ENCODE measurements at regions not wholly inside any gene's neighbourhood (a gene's known extent, or its start where the extent isn't known, plus 50 kb on each side); places are given as distances from the start of the nearest gene placed in this dataset.

DNA sequence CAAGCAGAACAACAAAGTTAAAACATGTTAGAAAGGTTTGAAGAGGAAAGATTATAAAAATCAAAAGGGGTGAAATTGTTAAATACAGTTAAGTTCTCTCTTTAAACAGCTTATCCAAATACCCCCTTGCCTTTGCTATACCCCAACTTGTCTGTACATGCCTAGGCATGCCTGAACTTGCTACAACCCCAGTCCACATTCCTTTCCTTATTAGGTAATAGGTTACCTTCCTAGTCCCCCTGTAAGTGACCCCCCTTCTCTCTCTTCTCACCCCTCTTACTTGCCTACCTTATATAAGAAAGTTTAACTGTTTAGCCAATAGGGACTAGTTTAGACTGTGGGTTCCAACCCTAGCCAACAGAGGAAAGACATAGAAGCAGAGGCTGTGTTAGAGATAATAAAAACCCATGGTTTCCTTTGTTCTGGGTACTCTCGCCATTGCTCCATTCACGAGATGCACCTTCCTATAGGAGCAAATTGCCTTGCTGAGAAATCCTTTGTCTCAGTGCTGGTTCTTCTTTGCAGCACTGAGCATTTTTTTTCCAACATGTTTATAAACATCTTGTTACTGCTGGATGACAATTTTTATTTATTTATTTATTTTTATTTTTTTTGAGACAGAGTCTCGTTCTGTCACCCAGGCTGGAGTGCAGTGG, 282.2 kb upstream of the GALNT17 start:
- TF ChIP-seq EZH2 (IDR thresholded peaks at IDR 0.05; ENCODE audit: borderline replicate concordance, low read depth, low read length, severe bottlenecking), result no peak
- no peak for TF ChIP-seq CTCF (IDR thresholded peaks at IDR 0.05; ENCODE audit: extremely low read depth in 1 of 2, insufficient read depth in 1 of 2, low read depth in 1 of 2, low read length in 2 of 2)
